GM18498 (cell line): ENCODE measurements at regions not wholly inside any gene's neighbourhood (a gene's known extent, or its start where the extent isn't known, plus 50 kb on each side); places are given as distances from the start of the nearest gene placed in this dataset.
"Not testable (repeated sequence)": the region's sequence is repeated elsewhere in the genome, so short reads cannot be mapped to it uniquely, and the experiment has no call there.

ENCODE experiments used
- ATAC-seq: cut with Tn5 transposase; IDR thresholded peaks from one replicate; pipeline ENCODE4 v1.9.1; 2021; ENCODE audit warnings: mild to moderate bottlenecking, moderate library complexity; ENCODE audit not compliant: unreplicated experiment

GRCh38 chr5:33136785-33137184, 304.0 kb upstream of the TARS1 start:
- no peak for ATAC-seq

- not testable (repeated sequence) for ATAC-seq
These were observed 302.6 kb upstream of the TARS1 start for GRCh38 chr5:33138145-33138544.

DNA sequence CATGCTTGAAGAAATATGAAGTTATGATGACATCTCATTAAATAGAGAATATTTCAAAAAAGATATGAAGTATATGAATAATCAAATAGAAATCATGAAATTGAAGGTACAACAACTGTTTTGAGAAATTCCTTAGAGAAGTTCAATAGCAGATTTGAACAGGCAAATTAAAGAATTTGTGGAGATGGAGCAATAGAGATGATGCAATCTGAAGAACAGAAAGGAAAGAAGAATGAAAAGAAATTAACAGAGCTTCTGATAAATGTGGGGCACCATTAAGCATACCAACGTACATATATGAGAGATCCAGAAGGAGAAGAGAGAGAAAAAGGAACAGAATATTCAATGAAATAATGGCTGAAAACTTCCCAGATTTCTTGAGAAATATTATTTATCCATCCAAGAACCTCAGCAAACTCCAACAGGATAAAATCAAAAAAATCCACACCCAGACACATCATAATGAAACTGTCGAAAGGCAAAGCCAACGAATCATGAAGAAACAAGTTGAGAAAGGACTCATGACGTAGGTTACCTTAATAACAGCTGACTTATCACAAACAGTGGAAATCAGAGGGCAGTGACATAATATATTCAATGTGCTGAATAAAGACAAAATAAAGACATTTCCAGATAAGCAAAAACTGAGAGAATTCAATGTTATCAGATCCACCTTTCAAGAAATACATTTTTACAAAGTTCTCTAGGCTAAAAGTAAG, 297.2 kb upstream of the TARS1 start:
- ATAC-seq = no peak

GRCh38 chr5:33146881-33147280, 293.9 kb upstream of the TARS1 start:
- ATAC-seq = no peak

GRCh38 chr5:33148076-33148513, 292.7 kb upstream of the TARS1 start:
- ATAC-seq = no peak

DNA sequence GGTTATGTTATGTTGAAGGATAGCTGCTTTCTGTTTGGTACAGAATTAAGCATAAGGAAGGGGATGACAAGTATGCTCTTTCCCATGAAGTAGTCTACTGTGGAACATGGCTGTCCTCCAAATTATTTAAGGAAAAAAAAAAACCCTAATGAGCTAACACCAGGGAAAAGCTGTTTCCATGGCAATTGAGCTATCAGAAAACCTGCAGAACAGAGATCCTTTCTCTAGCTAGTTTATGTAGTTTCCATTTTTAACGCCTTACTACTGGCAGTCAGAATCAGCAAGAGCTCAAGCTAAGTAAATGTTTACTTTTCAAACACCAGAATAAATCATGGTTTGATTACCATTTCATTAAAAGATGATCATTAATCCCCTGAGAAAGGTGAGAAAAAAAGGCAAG, 287.4 kb upstream of the TARS1 start:
- ATAC-seq = no peak

GRCh38 chr5:33153831-33154230, 286.9 kb upstream of the TARS1 start:
- no peak for ATAC-seq

- ATAC-seq = no peak
These were observed 279.9 kb upstream of the TARS1 start for GRCh38 chr5:33160871-33161270.

DNA sequence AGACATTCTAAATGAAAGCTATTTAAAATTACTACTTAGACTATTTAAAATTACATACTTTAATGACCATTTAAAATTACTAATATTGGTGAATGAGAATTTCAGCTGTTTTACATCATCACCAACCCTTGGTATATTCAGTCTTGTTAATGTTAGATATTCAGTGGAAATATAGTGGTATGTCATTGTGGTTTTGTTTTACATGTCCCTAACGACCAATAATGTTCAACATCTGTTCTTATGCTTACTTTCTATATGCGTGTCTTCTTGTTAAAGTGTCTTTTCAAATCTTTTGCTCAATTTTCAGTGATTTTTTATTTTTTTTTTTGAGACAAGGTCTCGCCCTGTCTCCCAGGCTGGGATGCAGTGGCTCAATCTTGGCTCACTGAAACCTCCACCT, 279.3 kb upstream of the TARS1 start:
- ATAC-seq = no peak

DNA sequence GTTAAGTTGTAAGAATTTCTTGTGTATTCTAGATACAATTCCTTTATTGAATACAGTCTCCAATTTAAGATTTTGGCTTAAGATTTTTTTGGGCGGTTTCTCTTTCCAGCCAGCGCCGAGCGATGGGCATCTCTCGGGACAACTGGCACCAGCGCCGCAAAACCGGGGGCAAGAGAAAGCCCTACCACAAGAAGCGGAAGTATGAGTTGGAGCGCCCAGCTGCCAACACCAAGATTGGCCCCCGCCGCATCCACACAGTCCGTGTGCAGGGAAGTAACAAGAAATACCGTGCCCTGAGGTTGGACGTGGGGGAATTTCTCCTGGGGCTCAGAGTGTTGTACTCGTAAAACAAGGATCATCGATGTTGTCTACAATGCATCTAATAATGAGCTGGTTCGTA, 278.7 kb upstream of the TARS1 start:
- no peak for ATAC-seq

GRCh38 chr5:33166522-33166921, 274.2 kb upstream of the TARS1 start:
- ATAC-seq = no peak

GRCh38 chr5:33166948-33167347, 273.8 kb upstream of the TARS1 start:
- no peak for ATAC-seq

DNA sequence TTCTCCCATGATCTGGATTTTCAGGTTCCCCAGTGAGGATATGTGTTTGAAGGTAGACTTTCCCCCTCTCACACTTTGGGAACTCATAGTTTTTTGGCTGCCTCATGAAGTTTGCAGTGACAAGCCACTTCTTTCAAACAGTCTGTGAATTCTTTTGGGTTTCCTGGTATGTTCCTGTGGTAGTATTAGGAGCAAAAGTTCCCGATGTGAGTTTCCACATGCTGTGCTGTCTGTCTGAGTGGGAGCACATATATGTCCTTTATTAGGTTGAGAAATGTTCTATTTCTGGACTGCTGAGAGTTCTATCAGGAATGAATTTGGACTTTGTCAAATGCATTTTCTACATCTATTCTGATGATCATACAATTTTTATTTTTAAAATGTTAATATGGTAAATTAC, 273.2 kb upstream of the TARS1 start:
- ATAC-seq = no peak

DNA sequence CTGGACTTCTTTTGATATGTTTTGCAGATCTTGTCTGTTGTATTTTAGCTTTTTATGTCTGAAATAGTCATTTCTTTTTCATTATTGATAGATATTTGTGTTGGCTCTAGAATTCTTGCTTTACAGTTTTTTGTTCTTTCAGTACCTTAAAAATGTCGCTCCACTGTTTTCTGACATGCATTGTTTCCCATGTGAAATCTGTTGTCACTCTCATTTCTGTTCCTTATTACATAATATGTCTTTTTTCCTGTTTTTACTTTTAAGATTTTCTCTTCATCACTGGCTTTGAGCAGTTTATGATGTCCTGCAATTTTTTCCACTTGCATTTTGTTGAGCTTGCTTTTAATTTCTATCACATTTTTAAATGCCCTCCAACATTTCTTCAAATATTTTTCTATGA, 270.4 kb upstream of the TARS1 start:
- ATAC-seq = no peak

DNA sequence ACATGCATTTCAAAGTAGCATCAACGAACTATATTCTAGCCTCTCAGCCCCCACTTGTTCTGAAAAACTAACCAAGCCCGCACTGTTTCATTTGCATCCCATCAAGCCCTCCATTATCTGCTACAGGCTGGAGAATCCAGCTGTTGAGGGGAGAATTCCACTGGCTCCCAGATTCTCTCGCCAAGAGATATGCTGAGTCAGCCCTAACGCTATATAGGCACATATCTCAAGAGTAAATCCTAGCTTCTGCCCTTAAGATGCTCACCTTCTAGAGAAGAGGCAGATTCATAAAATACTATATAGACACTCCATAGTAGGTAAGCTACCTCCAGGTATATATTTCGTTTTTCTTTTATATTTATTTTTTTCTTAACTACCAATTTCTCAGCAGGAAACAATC, 266.4 kb upstream of the TARS1 start:
- ATAC-seq = no peak

GRCh38 chr5:33179301-33179700, 261.5 kb upstream of the TARS1 start:
- ATAC-seq = no peak

GRCh38 chr5:33180900-33181299, 259.9 kb upstream of the TARS1 start:
- ATAC-seq = no peak

DNA sequence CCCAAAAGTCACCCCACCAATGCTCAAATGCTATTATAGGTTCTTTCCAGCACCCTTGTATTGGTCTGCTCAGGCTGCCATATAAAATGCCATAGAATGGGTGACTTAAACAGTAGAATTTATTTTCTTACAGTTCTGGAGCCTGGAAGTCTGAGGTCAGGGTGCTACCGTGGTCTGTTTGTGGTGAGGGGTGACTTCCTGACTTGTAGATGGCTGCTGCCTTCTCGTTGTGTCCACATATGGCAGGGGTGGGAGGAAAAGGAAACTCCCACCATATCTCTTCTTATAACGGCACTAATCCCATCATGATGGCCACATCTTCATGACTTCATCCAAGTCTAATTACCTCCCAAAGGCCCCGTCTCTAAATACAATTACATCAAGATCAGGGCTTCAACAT, 257.8 kb upstream of the TARS1 start:
- ATAC-seq = no peak

DNA sequence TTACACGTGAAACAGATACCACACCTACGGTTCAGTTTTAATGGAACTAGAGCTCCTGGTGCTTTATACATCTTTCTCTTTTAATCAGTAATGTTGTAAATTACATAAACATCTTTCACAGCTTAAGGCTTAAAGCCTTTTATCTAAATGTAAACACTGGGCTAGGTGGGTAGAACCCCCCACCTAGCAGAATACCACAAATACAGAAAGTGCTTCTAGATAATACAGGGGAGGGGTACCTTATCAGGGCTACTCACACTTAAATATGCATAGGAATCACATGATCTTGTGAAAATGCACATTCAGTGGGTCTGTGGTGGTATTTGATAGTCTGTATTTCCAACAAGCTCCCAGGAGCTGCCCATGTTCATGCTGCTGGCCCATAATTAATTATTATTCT, 256.4 kb upstream of the TARS1 start:
- ATAC-seq = no peak

- no peak for ATAC-seq
These were observed 252.7 kb upstream of the TARS1 start for GRCh38 chr5:33188089-33188488.

DNA sequence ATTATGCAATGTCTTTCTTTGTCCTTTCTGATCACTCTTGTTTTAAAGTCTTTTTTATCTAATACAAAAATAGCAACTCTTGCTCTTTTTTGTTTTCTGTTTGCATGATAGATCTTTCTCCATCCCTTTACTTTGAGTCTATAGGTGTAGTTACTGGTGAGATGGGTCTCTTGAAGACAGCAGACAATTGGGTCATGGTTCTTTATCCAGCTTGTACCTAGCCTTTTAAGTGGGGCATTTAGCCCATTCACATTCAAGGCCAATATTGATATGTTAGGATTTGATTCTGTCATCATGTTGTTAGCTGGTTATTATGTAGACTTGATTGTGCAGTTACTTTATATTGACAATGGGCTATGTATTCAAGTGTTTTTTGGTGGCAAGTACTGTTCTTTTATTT, 245.9 kb upstream of the TARS1 start:
- ATAC-seq = no peak

DNA sequence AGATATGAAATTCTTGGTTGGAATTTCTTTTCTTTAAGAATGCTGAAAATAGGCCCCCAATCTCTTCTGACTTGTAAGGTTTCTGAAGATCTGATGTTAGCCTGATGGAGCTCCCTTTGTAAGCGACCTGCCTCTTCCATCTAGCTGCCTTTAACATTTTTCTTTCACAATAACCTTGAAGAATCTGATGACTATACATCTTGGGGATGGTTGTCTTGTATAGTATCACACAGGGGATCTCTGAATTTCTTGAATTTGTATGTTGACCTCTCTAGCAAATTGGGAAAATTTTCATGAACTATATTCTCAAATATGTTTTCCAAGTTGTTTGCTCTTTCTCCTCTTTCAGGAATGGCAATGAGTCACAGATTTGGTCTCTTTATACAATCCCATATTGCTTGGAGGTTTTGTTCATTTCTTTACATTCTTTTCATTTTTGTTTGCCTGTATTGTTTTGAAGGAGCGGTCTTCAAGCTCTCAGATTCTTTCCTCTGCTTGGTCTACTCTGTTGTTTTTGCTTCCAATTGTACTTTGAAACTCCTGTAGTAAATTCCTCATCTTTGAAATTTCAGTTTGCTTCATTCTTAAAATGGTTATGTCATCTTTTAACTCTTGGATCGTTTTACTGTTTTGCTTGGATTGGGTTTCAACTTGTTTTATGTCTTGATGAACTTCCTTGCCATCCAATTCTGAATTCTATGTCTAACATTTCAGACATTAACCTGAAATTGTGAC, 245.2 kb upstream of the TARS1 start:
- ATAC-seq = no peak

- no peak for ATAC-seq
These were observed 241.9 kb upstream of the TARS1 start for GRCh38 chr5:33198836-33199235.
